Activated naive CD4-positive, alpha-beta T cell treated with anti-CD3 and anti-CD28 coated beads, Interleukin-2, amount 50 U/mL, for 24 hours (primary cell): ENCODE measurements at regions not wholly inside any gene's neighbourhood (a gene's known extent, or its start where the extent isn't known, plus 50 kb on each side); places are given as distances from the start of the nearest gene placed in this dataset.
"Not testable (repeated sequence)": the region's sequence is repeated elsewhere in the genome, so short reads cannot be mapped to it uniquely, and the experiment has no call there.

ENCODE experiments used
- H3K27ac Mint-ChIP-seq: one replicate; pipeline ENCODE4 v1.8.0; 2021; ENCODE audit warnings: mild to moderate bottlenecking, mixed read lengths
- H3K27me3 Mint-ChIP-seq: one replicate; pipeline ENCODE4 v1.8.0; 2021; ENCODE audit warnings: mixed read lengths
- H3K36me3 Mint-ChIP-seq: one replicate; pipeline ENCODE4 v1.8.0; 2021; ENCODE audit warnings: mixed read lengths
- H3K4me1 Mint-ChIP-seq: one replicate; pipeline ENCODE4 v1.8.0; 2021; ENCODE audit warnings: mixed read lengths
- H3K4me3 Mint-ChIP-seq: one replicate; pipeline ENCODE4 v1.8.0; 2021; ENCODE audit warnings: mild to moderate bottlenecking, mixed read lengths
- H3K9me3 Mint-ChIP-seq: one replicate; pipeline ENCODE4 v1.8.0; 2021; ENCODE audit warnings: mixed read lengths

- H3K4me3 Mint-ChIP-seq, result no peak overlapping the region
- no peaks in the 10 kb centered on the region for H3K27me3 Mint-ChIP-seq
- H3K4me1 Mint-ChIP-seq, result peaks cover under 1% of the 10 kb centered on the region
- H3K27ac Mint-ChIP-seq, result no peak overlapping the region
- H3K36me3 Mint-ChIP-seq, result no peaks in the 10 kb centered on the region
- no peaks in the 10 kb centered on the region for H3K9me3 Mint-ChIP-seq
These were observed 406.4 kb downstream of the KCNRG start for GRCh38 chr13:50421473-50422130.

GRCh38 chr13:50422181-50423148 lies 407.2 kb downstream of the KCNRG start:
- peaks cover 9% of the 10 kb centered on the region for H3K4me1 Mint-ChIP-seq
- no peaks in the 10 kb centered on the region for H3K9me3 Mint-ChIP-seq
- H3K4me3 Mint-ChIP-seq, result no peak overlapping the region

GRCh38 chr13:50424993-50425392 lies 409.7 kb downstream of the KCNRG start:
- Mint-ChIP-seq H3K4me3 (no peak overlapping the region), H3K4me1 (peaks cover 25% of the 10 kb centered on the region), H3K27me3 (no peaks in the 10 kb centered on the region), H3K9me3 (no peaks in the 10 kb centered on the region), H3K36me3 (no peaks in the 10 kb centered on the region), H3K27ac (no peak overlapping the region)

More at GRCh38 chr13:50422181-50423148, 407.2 kb downstream of the KCNRG start:
- Mint-ChIP-seq H3K36me3 (no peaks in the 10 kb centered on the region), H3K27ac (peak overlapping the region; percentile 13), H3K27me3 (no peaks in the 10 kb centered on the region)

GRCh38 chr13:50425772-50426171 lies 410.5 kb downstream of the KCNRG start:
- Mint-ChIP-seq H3K4me3 (no peak overlapping the region), H3K36me3 (no peaks in the 10 kb centered on the region), H3K27me3 (no peaks in the 10 kb centered on the region), H3K9me3 (no peaks in the 10 kb centered on the region), H3K27ac (no peak overlapping the region), H3K4me1 (peaks cover 25% of the 10 kb centered on the region)

- Mint-ChIP-seq H3K4me1 (peaks cover 25% of the 10 kb centered on the region), H3K27ac (no peak overlapping the region), H3K36me3 (no peaks in the 10 kb centered on the region), H3K4me3 (no peak overlapping the region), H3K9me3 (no peaks in the 10 kb centered on the region), H3K27me3 (no peaks in the 10 kb centered on the region)
These were observed 411.7 kb downstream of the KCNRG start for GRCh38 chr13:50426927-50427326.

- Mint-ChIP-seq H3K27ac (peak overlapping the region; percentile 82), H3K4me1 (peaks cover 25% of the 10 kb centered on the region)
- H3K4me3 Mint-ChIP-seq, H3K9me3 Mint-ChIP-seq, H3K36me3 Mint-ChIP-seq, H3K27me3 Mint-ChIP-seq: not testable (repeated sequence)
These were observed 412.3 kb downstream of the KCNRG start for GRCh38 chr13:50427511-50427910.

GRCh38 chr13:50428183-50428877 lies 413.1 kb downstream of the KCNRG start:
- H3K4me1 Mint-ChIP-seq, result peaks cover 25% of the 10 kb centered on the region
- no peaks in the 10 kb centered on the region for H3K36me3 Mint-ChIP-seq
- no peaks in the 10 kb centered on the region for H3K9me3 Mint-ChIP-seq
- H3K4me3 Mint-ChIP-seq, result peak overlapping the region; percentile 35
- H3K27ac Mint-ChIP-seq, result peak overlapping the region; percentile 82
- H3K27me3 Mint-ChIP-seq, result no peaks in the 10 kb centered on the region

- no peaks in the 10 kb centered on the region for H3K9me3 Mint-ChIP-seq
- H3K27ac Mint-ChIP-seq, result no peak overlapping the region
- H3K27me3 Mint-ChIP-seq, result no peaks in the 10 kb centered on the region
- no peak overlapping the region for H3K4me3 Mint-ChIP-seq
- H3K36me3 Mint-ChIP-seq, result no peaks in the 10 kb centered on the region
- H3K4me1 Mint-ChIP-seq, result no peaks in the 10 kb centered on the region
These were observed 408.5 kb downstream of the DLEU7 start for GRCh38 chr13:50435011-50435410.

- Mint-ChIP-seq H3K4me3 (no peak overlapping the region), H3K27ac (no peak overlapping the region), H3K9me3 (no peaks in the 10 kb centered on the region), H3K4me1 (no peaks in the 10 kb centered on the region), H3K36me3 (no peaks in the 10 kb centered on the region), H3K27me3 (no peaks in the 10 kb centered on the region)
These were observed 406.2 kb downstream of the DLEU7 start for GRCh38 chr13:50437252-50437651.

- Mint-ChIP-seq H3K27ac (no peak overlapping the region), H3K4me3 (no peak overlapping the region), H3K9me3 (no peaks in the 10 kb centered on the region), H3K27me3 (no peaks in the 10 kb centered on the region), H3K4me1 (peaks cover 4% of the 10 kb centered on the region), H3K36me3 (no peaks in the 10 kb centered on the region)
These were observed 405.1 kb downstream of the DLEU7 start for GRCh38 chr13:50438351-50438750.

- H3K4me3 Mint-ChIP-seq, result no peak overlapping the region
- no peak overlapping the region for H3K27ac Mint-ChIP-seq
- peaks cover 4% of the 10 kb centered on the region for H3K4me1 Mint-ChIP-seq
- peaks cover 2% of the 10 kb centered on the region for H3K27me3 Mint-ChIP-seq
- H3K36me3 Mint-ChIP-seq, result no peaks in the 10 kb centered on the region
- no peaks in the 10 kb centered on the region for H3K9me3 Mint-ChIP-seq
These were observed 402.4 kb downstream of the DLEU7 start for GRCh38 chr13:50441130-50441529.

GRCh38 chr13:50444726-50445125 lies 398.8 kb downstream of the DLEU7 start:
- H3K36me3 Mint-ChIP-seq, result no peaks in the 10 kb centered on the region
- no peaks in the 10 kb centered on the region for H3K9me3 Mint-ChIP-seq
- peaks cover 2% of the 10 kb centered on the region for H3K27me3 Mint-ChIP-seq
- H3K27ac Mint-ChIP-seq, result no peak overlapping the region
- no peak overlapping the region for H3K4me3 Mint-ChIP-seq
- peaks cover 4% of the 10 kb centered on the region for H3K4me1 Mint-ChIP-seq

GRCh38 chr13:50446611-50447010 lies 396.9 kb downstream of the DLEU7 start:
- no peaks in the 10 kb centered on the region for H3K36me3 Mint-ChIP-seq
- H3K27me3 Mint-ChIP-seq, result peaks cover 2% of the 10 kb centered on the region
- H3K4me1 Mint-ChIP-seq, result peaks cover 4% of the 10 kb centered on the region
- H3K27ac Mint-ChIP-seq, result no peak overlapping the region
- no peak overlapping the region for H3K4me3 Mint-ChIP-seq
- H3K9me3 Mint-ChIP-seq, result no peaks in the 10 kb centered on the region

GRCh38 chr13:50448535-50448998 lies 394.9 kb downstream of the DLEU7 start:
- Mint-ChIP-seq H3K9me3 (no peaks in the 10 kb centered on the region), H3K36me3 (no peaks in the 10 kb centered on the region), H3K4me3 (no peak overlapping the region), H3K27ac (peak overlapping the region; percentile 80), H3K4me1 (no peaks in the 10 kb centered on the region), H3K27me3 (peaks cover 2% of the 10 kb centered on the region)

GRCh38 chr13:50449465-50449864 lies 394.0 kb downstream of the DLEU7 start:
- Mint-ChIP-seq H3K9me3 (no peaks in the 10 kb centered on the region), H3K4me3 (no peak overlapping the region), H3K27me3 (peaks cover 2% of the 10 kb centered on the region), H3K27ac (no peak overlapping the region), H3K36me3 (no peaks in the 10 kb centered on the region), H3K4me1 (no peaks in the 10 kb centered on the region)
